ENCODE measurements at regions not wholly inside any gene's neighbourhood (a gene's known extent, or its start where the extent isn't known, plus 50 kb on each side); places are given as distances from the start of the nearest gene placed in this dataset.

DNA sequence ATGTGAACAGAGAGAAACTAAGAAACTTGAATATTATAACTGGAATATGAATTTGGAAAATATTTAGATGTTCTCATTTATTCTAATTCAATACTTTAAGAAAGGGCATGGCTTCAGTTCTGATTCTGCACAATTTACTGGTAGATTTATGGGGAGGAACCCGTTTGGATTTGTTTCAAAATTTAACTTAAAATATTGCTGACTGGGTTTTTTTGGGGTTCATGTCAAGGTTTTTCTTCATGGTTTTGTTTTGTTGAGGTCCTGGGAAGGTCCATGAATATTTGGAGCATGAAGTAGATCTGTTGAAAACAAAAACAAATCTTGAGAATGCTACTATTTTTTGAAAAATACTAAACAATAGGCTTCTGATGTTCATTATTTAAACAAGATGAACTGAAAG, 214.7 kb downstream of the PIK3R1 start:
- no peak for DNase-seq (ENCODE audit: low read depth, low spot score)
- POLR2A ChIA-PET, result no interaction called here
- no peaks in the 10 kb centered on the region for H3K4me1 ChIP-seq (ENCODE audit: control insufficient read depth, insufficient read depth, low read length)
- no peak for ATAC-seq
- no peaks in the 10 kb centered on the region for H3K36me3 ChIP-seq (ENCODE audit: control insufficient read depth, insufficient read depth, low read length)
- no peak overlapping the region for H3K4me3 ChIP-seq (ENCODE audit: low read depth in 2 of 2, low read length in 2 of 2)
- H3K9me3 ChIP-seq (ENCODE audit: control insufficient read depth, insufficient read depth, low read depth, low read length), result no peaks in the 10 kb centered on the region
- no TSS peak for BruUV-seq (replicated peaks)
- H3K27ac ChIP-seq (ENCODE audit: low read length), result no peak overlapping the region
- in situ Hi-C loops (cut with HindIII; ENCODE audit: low pct_unique_long_range_greater_than_20kb, low sequenced_read_pairs) (no loop called here), intact Hi-C loops (cut with micrococcal nuclease; ENCODE audit: unreplicated experiment) (no loop called here)
- H3K27me3 ChIP-seq (ENCODE audit: control insufficient read depth, insufficient read depth, low read length), result no peaks in the 10 kb centered on the region
- TF ChIP-seq, protein P1, sequence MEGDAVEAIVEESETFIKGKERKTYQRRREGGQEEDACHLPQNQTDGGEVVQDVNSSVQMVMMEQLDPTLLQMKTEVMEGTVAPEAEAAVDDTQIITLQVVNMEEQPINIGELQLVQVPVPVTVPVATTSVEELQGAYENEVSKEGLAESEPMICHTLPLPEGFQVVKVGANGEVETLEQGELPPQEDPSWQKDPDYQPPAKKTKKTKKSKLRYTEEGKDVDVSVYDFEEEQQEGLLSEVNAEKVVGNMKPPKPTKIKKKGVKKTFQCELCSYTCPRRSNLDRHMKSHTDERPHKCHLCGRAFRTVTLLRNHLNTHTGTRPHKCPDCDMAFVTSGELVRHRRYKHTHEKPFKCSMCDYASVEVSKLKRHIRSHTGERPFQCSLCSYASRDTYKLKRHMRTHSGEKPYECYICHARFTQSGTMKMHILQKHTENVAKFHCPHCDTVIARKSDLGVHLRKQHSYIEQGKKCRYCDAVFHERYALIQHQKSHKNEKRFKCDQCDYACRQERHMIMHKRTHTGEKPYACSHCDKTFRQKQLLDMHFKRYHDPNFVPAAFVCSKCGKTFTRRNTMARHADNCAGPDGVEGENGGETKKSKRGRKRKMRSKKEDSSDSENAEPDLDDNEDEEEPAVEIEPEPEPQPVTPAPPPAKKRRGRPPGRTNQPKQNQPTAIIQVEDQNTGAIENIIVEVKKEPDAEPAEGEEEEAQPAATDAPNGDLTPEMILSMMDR (IDR thresholded peaks at IDR 0.05), result no peak
- no peak for TF ChIP-seq SIN3A (IDR thresholded peaks at IDR 0.05; ENCODE audit: borderline replicate concordance, insufficient read depth, low read depth, low read length)
- no peak for TF ChIP-seq TCF7L2 (IDR thresholded peaks at IDR 0.05; ENCODE audit: low read depth, low read length)
- TF ChIP-seq POLR2AphosphoS5 (IDR thresholded peaks at IDR 0.05; ENCODE audit: low read depth, low read length), result no peak
- TF ChIP-seq, protein P2, sequence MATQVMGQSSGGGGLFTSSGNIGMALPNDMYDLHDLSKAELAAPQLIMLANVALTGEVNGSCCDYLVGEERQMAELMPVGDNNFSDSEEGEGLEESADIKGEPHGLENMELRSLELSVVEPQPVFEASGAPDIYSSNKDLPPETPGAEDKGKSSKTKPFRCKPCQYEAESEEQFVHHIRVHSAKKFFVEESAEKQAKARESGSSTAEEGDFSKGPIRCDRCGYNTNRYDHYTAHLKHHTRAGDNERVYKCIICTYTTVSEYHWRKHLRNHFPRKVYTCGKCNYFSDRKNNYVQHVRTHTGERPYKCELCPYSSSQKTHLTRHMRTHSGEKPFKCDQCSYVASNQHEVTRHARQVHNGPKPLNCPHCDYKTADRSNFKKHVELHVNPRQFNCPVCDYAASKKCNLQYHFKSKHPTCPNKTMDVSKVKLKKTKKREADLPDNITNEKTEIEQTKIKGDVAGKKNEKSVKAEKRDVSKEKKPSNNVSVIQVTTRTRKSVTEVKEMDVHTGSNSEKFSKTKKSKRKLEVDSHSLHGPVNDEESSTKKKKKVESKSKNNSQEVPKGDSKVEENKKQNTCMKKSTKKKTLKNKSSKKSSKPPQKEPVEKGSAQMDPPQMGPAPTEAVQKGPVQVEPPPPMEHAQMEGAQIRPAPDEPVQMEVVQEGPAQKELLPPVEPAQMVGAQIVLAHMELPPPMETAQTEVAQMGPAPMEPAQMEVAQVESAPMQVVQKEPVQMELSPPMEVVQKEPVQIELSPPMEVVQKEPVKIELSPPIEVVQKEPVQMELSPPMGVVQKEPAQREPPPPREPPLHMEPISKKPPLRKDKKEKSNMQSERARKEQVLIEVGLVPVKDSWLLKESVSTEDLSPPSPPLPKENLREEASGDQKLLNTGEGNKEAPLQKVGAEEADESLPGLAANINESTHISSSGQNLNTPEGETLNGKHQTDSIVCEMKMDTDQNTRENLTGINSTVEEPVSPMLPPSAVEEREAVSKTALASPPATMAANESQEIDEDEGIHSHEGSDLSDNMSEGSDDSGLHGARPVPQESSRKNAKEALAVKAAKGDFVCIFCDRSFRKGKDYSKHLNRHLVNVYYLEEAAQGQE (IDR thresholded peaks at IDR 0.05; ENCODE audit: insufficient read depth in 1 of 2, low read depth in 2 of 2, low read length in 1 of 2), result no peak
- CTCF ChIA-PET, result no interaction called here

DNA sequence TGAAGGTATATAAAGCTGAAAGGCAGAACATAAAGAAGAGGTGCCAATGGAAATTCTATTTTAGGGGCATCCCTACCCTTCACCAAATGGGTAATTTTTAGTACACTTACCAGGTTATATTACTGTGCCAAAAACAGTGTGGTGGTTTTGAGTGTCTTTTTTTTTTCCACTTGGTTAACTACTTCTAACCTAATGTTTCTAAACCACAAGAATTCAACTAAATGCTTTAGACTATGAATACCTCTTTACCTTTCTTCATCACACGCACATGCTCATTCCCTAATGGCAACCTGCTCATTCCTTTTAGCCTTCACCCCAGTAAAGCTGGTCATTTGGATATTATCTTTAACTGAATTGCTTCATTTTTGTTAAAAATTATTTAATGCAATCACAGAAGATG, 215.6 kb downstream of the PIK3R1 start:
- CTCF ChIA-PET, result no interaction called here
- no peak for TF ChIP-seq SIN3A (IDR thresholded peaks at IDR 0.05; ENCODE audit: borderline replicate concordance, insufficient read depth, low read depth, low read length)
- TF ChIP-seq, protein P1 (IDR thresholded peaks at IDR 0.05), result no peak
- TF ChIP-seq, protein P2 (IDR thresholded peaks at IDR 0.05; ENCODE audit: insufficient read depth in 1 of 2, low read depth in 2 of 2, low read length in 1 of 2), result no peak

More for the DNA sequence above, 215.6 kb downstream of the PIK3R1 start:
- POLR2A ChIA-PET, result no interaction called here
- H3K9me3 ChIP-seq (ENCODE audit: control insufficient read depth, insufficient read depth, low read depth, low read length), result no peaks in the 10 kb centered on the region
- BruUV-seq (replicated peaks), result no TSS peak
- no peak for ATAC-seq
- no peaks in the 10 kb centered on the region for H3K4me1 ChIP-seq (ENCODE audit: control insufficient read depth, insufficient read depth, low read length)
- in situ Hi-C loops (cut with HindIII; ENCODE audit: low pct_unique_long_range_greater_than_20kb, low sequenced_read_pairs) (no loop called here), intact Hi-C loops (cut with micrococcal nuclease; ENCODE audit: unreplicated experiment) (no loop called here)
- H3K4me3 ChIP-seq (ENCODE audit: low read depth in 2 of 2, low read length in 2 of 2), result no peak overlapping the region
- no peak for DNase-seq (ENCODE audit: low read depth, low spot score)
- H3K36me3 ChIP-seq (ENCODE audit: control insufficient read depth, insufficient read depth, low read length), result no peaks in the 10 kb centered on the region
- H3K27me3 ChIP-seq (ENCODE audit: control insufficient read depth, insufficient read depth, low read length), result no peaks in the 10 kb centered on the region
- no peak overlapping the region for H3K27ac ChIP-seq (ENCODE audit: low read length)
